Kidney epithelial cell (primary cell): ENCODE measurements at regions not wholly inside any gene's neighbourhood (a gene's known extent, or its start where the extent isn't known, plus 50 kb on each side); places are given as distances from the start of the nearest gene placed in this dataset.
"Not testable (repeated sequence)": the region's sequence is repeated elsewhere in the genome, so short reads cannot be mapped to it uniquely, and the experiment has no call there.

Experiments
- DNase-seq: peaks from one replicate; pipeline ENCODE4 v3.0.0-alpha.2; 2010; ENCODE audit warnings: low read depth
- H3K27me3 ChIP-seq: 2 replicates; pipeline ENCODE4 v1.6.0; 2011; ENCODE audit warnings: low read length; ENCODE audit not compliant: control insufficient read depth, insufficient read depth
- H3K36me3 ChIP-seq: 2 replicates; pipeline ENCODE4 v1.5.1; 2011; ENCODE audit warnings: low read length; ENCODE audit not compliant: control insufficient read depth, insufficient read depth
- H3K4me3 ChIP-seq: 2 replicates; pipeline ENCODE4 v1.5.1; 2011; ENCODE audit warnings: low read depth, mild to moderate bottlenecking, control low read depth, low read length
- TF ChIP-seq, protein P1 (sequence below): IDR thresholded peaks from 2 replicates; pipeline ENCODE4 v1.5.1; 2011; ENCODE audit warnings: mild to moderate bottlenecking, moderate library complexity, low read length, control low read depth, inconsistent platforms; ENCODE audit not compliant: insufficient read depth, poor library complexity, severe bottlenecking

DNA sequence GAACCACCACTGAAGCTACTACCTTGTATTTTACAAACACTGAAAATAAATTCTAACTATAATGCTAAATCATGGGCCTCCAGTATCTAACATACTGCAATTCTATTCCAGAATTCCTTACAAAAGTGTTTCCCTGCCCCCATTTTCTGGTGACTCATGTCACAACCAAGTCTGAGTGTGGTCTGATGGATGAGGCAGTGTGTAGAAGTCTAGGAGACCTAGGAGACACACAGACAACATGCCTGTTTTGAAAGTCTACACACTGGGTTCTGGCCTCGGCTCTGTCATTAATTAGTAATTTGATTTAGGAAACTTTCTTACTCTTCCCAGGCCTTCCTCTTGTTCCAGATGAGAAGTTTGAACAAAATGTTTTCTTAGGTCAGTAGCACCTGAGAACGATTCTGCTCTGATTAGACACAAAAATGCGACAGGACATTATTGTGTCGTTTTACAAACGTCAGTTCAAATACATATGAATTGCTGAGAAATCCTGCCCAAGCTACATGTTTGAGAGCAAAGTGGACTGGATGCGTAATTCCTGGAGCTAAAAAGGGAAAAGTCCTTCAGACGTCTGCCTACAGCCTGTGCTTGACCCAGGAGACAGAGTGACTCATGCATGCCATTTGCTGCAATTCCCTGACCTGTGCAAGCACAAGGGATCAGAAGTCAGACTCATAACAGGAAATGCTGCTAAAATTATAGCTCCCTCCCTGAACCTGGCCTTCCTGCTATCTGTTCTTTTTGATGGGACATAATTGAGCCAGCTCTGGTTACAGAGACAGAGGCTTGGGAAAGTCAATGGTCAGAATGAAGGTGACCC lies 494.4 kb downstream of the SOX11 start:
- Histone ChIP-seq H3K27me3 (no peaks in the 10 kb centered on the region), H3K36me3 (no peaks in the 10 kb centered on the region), H3K4me3 (no peak overlapping the region)
- DNase-seq: peak; percentile 79
- TF ChIP-seq, protein P1, sequence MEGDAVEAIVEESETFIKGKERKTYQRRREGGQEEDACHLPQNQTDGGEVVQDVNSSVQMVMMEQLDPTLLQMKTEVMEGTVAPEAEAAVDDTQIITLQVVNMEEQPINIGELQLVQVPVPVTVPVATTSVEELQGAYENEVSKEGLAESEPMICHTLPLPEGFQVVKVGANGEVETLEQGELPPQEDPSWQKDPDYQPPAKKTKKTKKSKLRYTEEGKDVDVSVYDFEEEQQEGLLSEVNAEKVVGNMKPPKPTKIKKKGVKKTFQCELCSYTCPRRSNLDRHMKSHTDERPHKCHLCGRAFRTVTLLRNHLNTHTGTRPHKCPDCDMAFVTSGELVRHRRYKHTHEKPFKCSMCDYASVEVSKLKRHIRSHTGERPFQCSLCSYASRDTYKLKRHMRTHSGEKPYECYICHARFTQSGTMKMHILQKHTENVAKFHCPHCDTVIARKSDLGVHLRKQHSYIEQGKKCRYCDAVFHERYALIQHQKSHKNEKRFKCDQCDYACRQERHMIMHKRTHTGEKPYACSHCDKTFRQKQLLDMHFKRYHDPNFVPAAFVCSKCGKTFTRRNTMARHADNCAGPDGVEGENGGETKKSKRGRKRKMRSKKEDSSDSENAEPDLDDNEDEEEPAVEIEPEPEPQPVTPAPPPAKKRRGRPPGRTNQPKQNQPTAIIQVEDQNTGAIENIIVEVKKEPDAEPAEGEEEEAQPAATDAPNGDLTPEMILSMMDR: no peak

DNA sequence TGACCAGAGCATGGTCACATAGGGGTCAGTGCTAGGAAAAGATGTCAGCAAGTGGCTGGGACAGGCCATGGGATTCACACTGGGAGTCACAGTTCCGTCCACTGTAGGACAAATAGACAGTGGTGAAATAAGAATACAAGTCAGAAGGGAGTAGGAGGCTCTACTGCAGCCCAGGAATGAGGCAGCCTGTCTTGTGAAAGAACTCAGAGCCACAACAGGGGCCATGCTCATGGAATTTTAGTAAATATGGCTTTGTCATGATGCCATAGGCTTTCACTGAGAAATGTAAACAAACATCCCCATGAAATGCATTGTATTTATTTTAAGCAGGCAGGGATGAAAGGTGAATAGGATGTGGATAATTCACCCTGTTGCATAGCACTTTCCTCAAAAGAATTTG lies 504.3 kb downstream of the SOX11 start:
- TF ChIP-seq, protein P1: no peak
- no peak overlapping the region for H3K4me3 ChIP-seq

DNA sequence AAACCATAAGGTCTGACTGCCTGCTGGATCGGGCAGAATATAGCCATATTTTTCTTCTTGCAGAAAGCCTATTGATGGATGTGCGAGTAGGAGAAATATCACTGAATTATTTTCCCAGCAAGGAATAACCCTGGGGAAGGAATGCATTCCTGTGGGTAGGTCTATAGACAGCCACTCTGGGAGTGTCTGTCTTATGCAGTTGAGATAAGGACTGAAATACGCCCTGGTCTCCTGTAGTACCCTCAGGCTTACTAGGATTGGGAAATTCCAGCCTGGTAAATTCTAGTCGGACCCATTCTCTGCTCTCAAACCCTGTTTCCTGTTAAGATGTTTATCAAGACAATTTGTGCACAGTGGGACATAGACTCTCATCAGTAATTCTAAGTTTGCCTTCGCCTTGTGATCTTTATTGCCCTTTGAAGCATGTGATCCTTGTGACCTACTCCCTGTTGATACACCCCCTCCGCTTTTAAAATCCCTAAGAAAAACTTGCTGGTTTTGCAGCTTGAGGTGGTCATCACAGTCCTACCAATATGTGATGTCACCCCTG lies 506.3 kb downstream of the SOX11 start:
- H3K27me3 ChIP-seq, H3K4me3 ChIP-seq, DNase-seq, H3K36me3 ChIP-seq: not testable (repeated sequence)

More for the DNA sequence above, 504.3 kb downstream of the SOX11 start:
- Histone ChIP-seq H3K36me3 (no peaks in the 10 kb centered on the region), H3K27me3 (no peaks in the 10 kb centered on the region)
- no peak for DNase-seq

DNA sequence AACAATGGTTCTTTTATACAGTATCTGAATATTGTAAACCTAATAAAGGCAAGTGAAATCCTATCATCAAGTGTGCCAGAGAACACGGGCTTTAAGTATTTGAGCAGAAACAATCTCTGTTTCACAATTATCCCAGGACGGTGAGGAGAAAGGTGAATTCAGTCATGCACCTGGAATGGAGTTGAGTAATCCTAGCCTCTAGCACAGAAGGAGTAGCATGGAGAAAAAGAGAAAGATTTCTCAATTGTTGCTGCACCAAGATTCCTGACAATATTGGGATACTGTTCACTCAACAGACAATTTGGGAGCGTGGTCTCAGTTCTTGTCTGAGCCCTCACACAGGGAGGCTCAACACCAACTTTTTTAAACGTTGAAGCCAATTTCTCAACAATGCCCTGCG lies 510.6 kb downstream of the SOX11 start:
- H3K4me3 ChIP-seq: no peak overlapping the region
- TF ChIP-seq, protein P1: no peak
- peak; percentile 54 for DNase-seq
- H3K27me3 ChIP-seq: no peaks in the 10 kb centered on the region
- H3K36me3 ChIP-seq: no peaks in the 10 kb centered on the region

DNA sequence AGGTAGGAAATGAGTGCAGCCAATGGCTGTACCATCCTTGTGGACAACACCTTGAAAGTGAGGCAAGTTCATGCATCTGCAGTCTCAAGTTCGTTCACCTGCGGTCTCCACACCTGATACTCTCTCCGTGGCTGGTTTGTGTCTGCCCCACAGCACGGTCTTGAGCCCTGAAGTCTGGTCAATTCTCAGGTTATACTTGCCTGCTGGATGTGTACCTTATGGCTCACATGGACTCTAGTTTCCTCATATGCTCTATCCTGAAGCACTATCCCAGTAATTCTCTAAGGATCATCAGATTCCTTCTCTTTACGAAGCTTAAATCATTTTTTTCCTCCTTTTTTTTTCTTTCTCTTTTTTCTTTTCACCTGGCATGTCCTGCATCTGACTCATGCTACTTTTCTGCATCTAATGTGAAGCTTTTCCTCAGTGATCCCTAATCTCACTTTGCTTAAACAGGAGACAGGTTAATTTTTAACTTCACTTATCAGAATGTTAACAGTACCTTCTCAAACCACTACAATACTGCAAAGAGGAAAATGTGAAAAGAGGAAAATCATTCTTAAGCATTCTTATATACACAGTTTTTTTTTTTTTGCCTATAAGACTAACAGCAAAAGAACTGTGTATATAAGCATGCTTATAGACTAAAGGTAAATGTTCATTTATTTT lies 511.2 kb downstream of the SOX11 start:
- no peaks in the 10 kb centered on the region for H3K27me3 ChIP-seq
- no peaks in the 10 kb centered on the region for H3K36me3 ChIP-seq
- H3K4me3 ChIP-seq: no peak overlapping the region
- peak; percentile 31 for DNase-seq
- TF ChIP-seq, protein P1: no peak

DNA sequence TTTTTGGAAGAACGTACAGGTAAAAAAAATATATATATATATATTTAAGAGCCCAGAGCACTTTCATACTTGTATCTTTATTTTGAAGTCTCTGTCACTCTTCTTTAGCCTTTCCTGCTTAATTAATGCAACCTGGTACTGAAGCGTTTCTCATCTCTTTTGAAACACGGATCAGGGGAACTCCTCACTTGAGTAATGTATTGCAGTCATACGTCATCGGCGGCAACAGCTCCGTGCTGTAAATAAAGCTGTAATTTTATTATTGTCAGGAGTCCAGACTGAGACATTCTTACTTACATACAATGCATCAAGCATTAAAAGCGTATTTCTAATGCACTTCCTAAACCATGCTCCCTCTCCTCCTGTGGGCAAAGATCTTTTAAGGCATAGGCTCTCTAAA lies 514.7 kb downstream of the SOX11 start:
- no peaks in the 10 kb centered on the region for H3K27me3 ChIP-seq
- no peaks in the 10 kb centered on the region for H3K36me3 ChIP-seq
- H3K4me3 ChIP-seq: no peak overlapping the region
- TF ChIP-seq, protein P1: no peak
- DNase-seq: no peak
